SK-N-MC (cell line): ENCODE measurements at regions not wholly inside any gene's neighbourhood (a gene's known extent, or its start where the extent isn't known, plus 50 kb on each side); places are given as distances from the start of the nearest gene placed in this dataset.

Source experiments
- DNase-seq: peaks from one replicate; pipeline ENCODE4 v3.0.0-alpha.2; 2011; ENCODE audit warnings: low read depth, low spot score
- H3K27ac ChIP-seq: fragments of 200-600 bp; sonication (generic); 2 replicates; pipeline ENCODE4 v1.5.1; 2016; ENCODE audit warnings: mixed run types
- H3K36me3 ChIP-seq: fragments of 200-600 bp; sonication (generic); 2 replicates; pipeline ENCODE4 v1.6.1; 2017; ENCODE audit warnings: antibody characterized with exemption, low read length, mixed read lengths; ENCODE audit not compliant: insufficient read depth
- H3K4me3 ChIP-seq: fragments of 200-600 bp; sonication (generic); 2 replicates; pipeline ENCODE4 v1.5.1; 2016
- H3K9ac ChIP-seq: fragments of 200-600 bp; sonication (generic); 2 replicates; pipeline ENCODE4 v1.8.0; 2017; ENCODE audit warnings: mixed run types, mixed read lengths; ENCODE audit not compliant: insufficient read length
- H3K9me3 ChIP-seq: fragments of 200-600 bp; sonication (generic); 2 replicates; pipeline ENCODE4 v1.6.1; 2017; ENCODE audit warnings: low read depth, mild to moderate bottlenecking, antibody characterized with exemption, low read length, moderate library complexity, mixed read lengths
- EZH2 ChIP-seq: fragments of 200-600 bp; sonication (generic); IDR thresholded peaks from one replicate; pipeline ENCODE4 v1.6.1; 2017; ENCODE audit warnings: antibody characterized with exemption
- FOXP2 ChIP-seq: optimal IDR thresholded peaks from 2 replicates; pipeline ENCODE3; 2011; ENCODE audit warnings: mild to moderate bottlenecking, moderate library complexity; ENCODE audit not compliant: insufficient read depth; ENCODE audit errors: extremely low read length, control extremely low read depth
- POLR2AphosphoS5 ChIP-seq: IDR thresholded peaks from 2 replicates; pipeline ENCODE4 v1.6.1; 2012; ENCODE audit warnings: mild to moderate bottlenecking, low read depth, low read length, borderline replicate concordance

- H3K9me3 ChIP-seq: no peaks in the 10 kb centered on the region; the same call in 1 of the 2 replicates
- no peak for TF ChIP-seq FOXP2
- TF ChIP-seq EZH2: no peak
- TF ChIP-seq POLR2AphosphoS5: no peak
- no peaks in the 10 kb centered on the region for H3K36me3 ChIP-seq
- DNase-seq: no peak
- no peak overlapping the region for H3K4me3 ChIP-seq
- no peak overlapping the region for H3K27ac ChIP-seq
- H3K9ac ChIP-seq: no peak overlapping the region
Observed at GRCh38 chr6:140752234-140752633, 1377.8 kb upstream of the CITED2 start.

GRCh38 chr6:140747114-140747513 lies 1372.7 kb upstream of the CITED2 start:
- TF ChIP-seq FOXP2 (no peak), POLR2AphosphoS5 (no peak), EZH2 (no peak)
- no peaks in the 10 kb centered on the region for H3K36me3 ChIP-seq
- peaks cover 3% of the 10 kb centered on the region; the same call in 1 of the 2 replicates for H3K9me3 ChIP-seq
- no peak overlapping the region for H3K9ac ChIP-seq
- no peak overlapping the region for H3K4me3 ChIP-seq
- no peak for DNase-seq
- no peak overlapping the region for H3K27ac ChIP-seq

GRCh38 chr6:140744659-140745320 lies 1370.3 kb upstream of the CITED2 start:
- DNase-seq: no peak
- Histone ChIP-seq H3K9me3 (peaks cover 3% of the 10 kb centered on the region; the same call in 1 of the 2 replicates), H3K27ac (no peak overlapping the region), H3K9ac (no peak overlapping the region), H3K36me3 (no peaks in the 10 kb centered on the region), H3K4me3 (no peak overlapping the region)
- TF ChIP-seq EZH2 (no peak), FOXP2 (no peak), POLR2AphosphoS5 (no peak)

GRCh38 chr6:140736231-140736630 lies 1361.8 kb upstream of the CITED2 start:
- H3K9me3 ChIP-seq: no peaks in the 10 kb centered on the region
- no peak overlapping the region for H3K4me3 ChIP-seq
- DNase-seq: no peak
- H3K9ac ChIP-seq: no peak overlapping the region
- no peaks in the 10 kb centered on the region for H3K36me3 ChIP-seq
- no peak for TF ChIP-seq EZH2
- no peak overlapping the region for H3K27ac ChIP-seq

GRCh38 chr6:140732991-140733390 lies 1358.5 kb upstream of the CITED2 start:
- Histone ChIP-seq H3K9ac (no peak overlapping the region), H3K27ac (no peak overlapping the region), H3K9me3 (no peaks in the 10 kb centered on the region), H3K36me3 (no peaks in the 10 kb centered on the region), H3K4me3 (no peak overlapping the region)
- TF ChIP-seq POLR2AphosphoS5 (no peak), EZH2 (no peak), FOXP2 (no peak)
- no peak for DNase-seq

GRCh38 chr6:140732155-140732554 lies 1357.7 kb upstream of the CITED2 start:
- Histone ChIP-seq H3K27ac (no peak overlapping the region), H3K9ac (no peak overlapping the region), H3K9me3 (no peaks in the 10 kb centered on the region), H3K4me3 (no peak overlapping the region), H3K36me3 (no peaks in the 10 kb centered on the region)
- TF ChIP-seq POLR2AphosphoS5 (no peak), EZH2 (no peak), FOXP2 (no peak)
- DNase-seq: no peak

- no peak for DNase-seq
- Histone ChIP-seq H3K27ac (no peak overlapping the region), H3K9me3 (no peaks in the 10 kb centered on the region), H3K4me3 (no peak overlapping the region), H3K9ac (no peak overlapping the region), H3K36me3 (no peaks in the 10 kb centered on the region)
- TF ChIP-seq FOXP2 (no peak), POLR2AphosphoS5 (no peak), EZH2 (no peak)
Observed at GRCh38 chr6:140731741-140732140, 1357.3 kb upstream of the CITED2 start.

- TF ChIP-seq EZH2: no peak
- Histone ChIP-seq H3K9me3 (no peaks in the 10 kb centered on the region), H3K9ac (no peak overlapping the region), H3K4me3 (no peak overlapping the region), H3K36me3 (no peaks in the 10 kb centered on the region), H3K27ac (no peak overlapping the region)
- DNase-seq: no peak
Observed at GRCh38 chr6:140729521-140729920, 1355.1 kb upstream of the CITED2 start.

GRCh38 chr6:140718021-140718420 lies 1343.6 kb upstream of the CITED2 start:
- Histone ChIP-seq H3K9ac (no peak overlapping the region), H3K4me3 (no peak overlapping the region), H3K27ac (no peak overlapping the region), H3K9me3 (no peaks in the 10 kb centered on the region), H3K36me3 (no peaks in the 10 kb centered on the region)
- no peak for DNase-seq
- TF ChIP-seq POLR2AphosphoS5 (no peak), FOXP2 (no peak), EZH2 (no peak)
